H7 (cell line): ENCODE measurements at regions not wholly inside any gene's neighbourhood (a gene's known extent, or its start where the extent isn't known, plus 50 kb on each side); places are given as distances from the start of the nearest gene placed in this dataset.

Source experiments
- DNase-seq: peaks from one replicate; pipeline ENCODE4 v3.0.0; 2012
- H3K27me3 ChIP-seq: 2 replicates; pipeline ENCODE4 v1.6.0; 2011; ENCODE audit warnings: mild to moderate bottlenecking, low read length; ENCODE audit not compliant: control insufficient read depth, insufficient read depth
- H3K36me3 ChIP-seq: replicated peaks from 2 replicates; pipeline ENCODE4 v1.5.1; 2011; ENCODE audit warnings: low read length; ENCODE audit not compliant: control insufficient read depth, insufficient read depth
- H3K4me3 ChIP-seq: 2 replicates; pipeline ENCODE4 v1.5.1; 2011; ENCODE audit warnings: low read depth, mild to moderate bottlenecking, control low read depth, low read length, moderate library complexity; ENCODE audit not compliant: insufficient read depth

DNA sequence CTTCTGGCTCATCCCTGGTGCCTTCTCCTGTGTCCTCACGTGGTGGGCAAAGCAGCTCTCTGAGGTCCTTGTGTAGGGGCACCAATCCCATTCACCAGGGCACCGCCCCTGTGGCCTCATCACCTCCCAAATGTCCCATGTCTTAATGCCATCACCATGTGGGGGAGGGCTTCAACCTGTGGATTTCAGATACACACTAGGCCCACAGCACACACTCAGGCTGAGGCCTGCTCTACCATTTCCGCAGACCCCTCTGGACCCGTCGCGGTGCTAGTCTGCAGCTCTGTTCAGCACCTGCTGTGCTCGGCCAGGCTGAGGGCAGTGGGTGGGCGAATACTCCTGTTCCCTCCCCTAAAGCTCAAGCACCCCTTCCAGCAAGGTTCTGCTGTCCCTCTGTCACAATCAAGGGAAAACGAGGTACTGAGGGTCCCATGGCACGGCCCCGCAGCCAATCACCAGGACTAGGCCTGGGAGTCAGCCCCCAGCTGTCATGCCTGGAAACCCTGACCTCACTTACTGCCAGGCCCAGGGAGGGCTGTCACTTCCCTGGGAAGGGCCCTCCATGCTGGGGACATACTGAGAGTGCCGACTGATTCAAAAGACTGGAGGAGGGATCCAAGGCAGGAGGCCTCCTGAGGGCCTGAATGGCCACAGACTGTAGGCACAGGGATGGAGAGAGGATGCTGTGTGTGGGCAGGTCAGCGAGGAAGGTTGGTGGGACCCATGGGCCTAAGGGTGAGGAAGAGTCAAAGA lies 123.8 kb upstream of the RET start:
- no peaks in the 10 kb centered on the region for H3K36me3 ChIP-seq
- H3K4me3 ChIP-seq = no peak overlapping the region
- H3K27me3 ChIP-seq = peaks cover 2% of the 10 kb centered on the region; the same call in 1 of the 2 replicates
- DNase-seq = no peak

- H3K4me3 ChIP-seq = no peak overlapping the region
- H3K27me3 ChIP-seq = peaks cover 2% of the 10 kb centered on the region; the same call in 1 of the 2 replicates
- DNase-seq = no peak
- no peaks in the 10 kb centered on the region for H3K36me3 ChIP-seq
Measured at GRCh38 chr10:42953684-42954674, 122.9 kb upstream of the RET start.

- H3K27me3 ChIP-seq = peaks cover 2% of the 10 kb centered on the region; the same call in 1 of the 2 replicates
- H3K4me3 ChIP-seq = no peak overlapping the region
- DNase-seq = no peak
- H3K36me3 ChIP-seq = no peaks in the 10 kb centered on the region
Measured at GRCh38 chr10:42954766-42955492, 121.9 kb upstream of the RET start.

DNA sequence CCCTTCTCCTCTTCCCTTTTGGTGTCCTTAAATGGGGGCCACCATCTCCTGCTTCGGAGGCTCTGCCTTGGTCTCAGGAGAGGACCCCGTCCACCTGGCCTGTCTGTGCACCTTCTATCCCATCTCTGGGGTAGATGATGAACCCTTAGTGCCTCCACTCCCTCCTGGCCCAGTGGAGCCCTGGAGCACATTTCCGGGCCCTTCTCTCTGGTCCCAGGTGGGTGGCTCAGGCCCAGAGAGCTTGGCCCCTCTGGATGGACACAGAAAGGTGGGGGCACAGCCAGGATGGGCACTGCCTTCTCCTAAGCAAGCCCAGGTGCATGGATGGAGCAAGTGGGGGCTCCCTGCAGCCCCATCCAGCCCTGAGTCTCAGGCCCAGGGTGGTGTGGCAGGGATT lies 121.4 kb upstream of the RET start:
- no peak for DNase-seq
- H3K36me3 ChIP-seq = no peaks in the 10 kb centered on the region
- H3K4me3 ChIP-seq = no peak overlapping the region
- peaks cover 2% of the 10 kb centered on the region; the same call in 1 of the 2 replicates for H3K27me3 ChIP-seq

GRCh38 chr10:42956045-42956444 lies 120.8 kb upstream of the RET start:
- no peak overlapping the region for H3K4me3 ChIP-seq
- peaks cover 2% of the 10 kb centered on the region; the same call in 1 of the 2 replicates for H3K27me3 ChIP-seq
- no peaks in the 10 kb centered on the region for H3K36me3 ChIP-seq
- no peak for DNase-seq

DNA sequence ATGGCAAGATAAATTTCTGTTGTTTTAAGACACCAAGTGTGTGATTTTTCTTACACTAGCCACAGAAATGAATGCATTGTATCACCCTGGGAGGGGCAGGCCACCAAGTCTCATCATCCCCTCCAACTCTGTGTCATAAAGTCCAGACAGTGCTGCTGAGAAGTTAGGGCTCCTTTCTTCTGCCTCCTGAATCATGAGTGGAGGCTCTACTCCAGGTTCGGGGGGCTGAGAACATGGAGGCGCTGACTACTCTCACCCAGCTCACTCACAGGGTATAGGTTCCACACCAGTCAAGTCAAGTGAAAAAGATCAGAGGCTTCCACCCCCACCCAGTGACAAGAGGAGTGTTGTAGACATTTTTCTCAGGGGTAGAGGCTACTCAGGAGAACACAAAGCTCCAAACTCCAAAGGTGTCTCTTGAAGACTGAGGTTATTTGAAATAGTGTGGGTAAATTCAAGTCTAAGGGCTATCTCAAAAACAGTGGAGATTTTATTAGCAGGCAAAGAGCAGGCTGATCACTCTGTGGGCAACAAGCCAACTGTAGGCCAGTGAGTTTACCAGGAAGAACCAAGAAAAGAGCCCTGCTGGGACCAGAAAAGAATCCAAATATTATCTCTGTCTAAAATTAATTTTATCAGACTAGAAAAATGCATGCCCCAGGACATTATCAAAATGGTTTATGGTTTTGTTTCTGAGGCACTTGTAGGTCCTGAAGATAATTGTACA lies 118.6 kb upstream of the RET start:
- H3K36me3 ChIP-seq = no peaks in the 10 kb centered on the region
- H3K27me3 ChIP-seq = no peaks in the 10 kb centered on the region
- no peak overlapping the region for H3K4me3 ChIP-seq
- no peak for DNase-seq

DNA sequence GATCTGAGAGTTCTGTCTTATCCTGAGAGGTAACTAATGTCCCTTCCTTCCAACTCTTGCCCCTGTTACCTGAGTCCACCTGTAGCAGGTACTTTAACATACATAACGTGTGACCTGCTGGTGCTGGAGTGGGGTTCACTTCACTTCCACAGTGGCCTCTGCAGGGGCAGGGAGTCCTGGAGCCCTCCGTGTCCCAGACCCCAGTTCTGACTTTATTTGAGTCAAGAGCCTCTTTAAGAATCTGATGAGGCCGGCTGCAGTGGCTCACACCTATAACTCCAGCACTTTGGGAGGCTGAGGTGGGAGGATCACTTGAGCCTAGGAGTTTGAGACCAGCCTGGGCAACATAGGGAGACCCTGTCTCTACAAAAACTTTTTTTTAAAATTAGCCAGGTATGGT lies 117.0 kb upstream of the RET start:
- no peak for DNase-seq
- no peaks in the 10 kb centered on the region for H3K36me3 ChIP-seq
- H3K27me3 ChIP-seq = no peaks in the 10 kb centered on the region
- H3K4me3 ChIP-seq = no peak overlapping the region

DNA sequence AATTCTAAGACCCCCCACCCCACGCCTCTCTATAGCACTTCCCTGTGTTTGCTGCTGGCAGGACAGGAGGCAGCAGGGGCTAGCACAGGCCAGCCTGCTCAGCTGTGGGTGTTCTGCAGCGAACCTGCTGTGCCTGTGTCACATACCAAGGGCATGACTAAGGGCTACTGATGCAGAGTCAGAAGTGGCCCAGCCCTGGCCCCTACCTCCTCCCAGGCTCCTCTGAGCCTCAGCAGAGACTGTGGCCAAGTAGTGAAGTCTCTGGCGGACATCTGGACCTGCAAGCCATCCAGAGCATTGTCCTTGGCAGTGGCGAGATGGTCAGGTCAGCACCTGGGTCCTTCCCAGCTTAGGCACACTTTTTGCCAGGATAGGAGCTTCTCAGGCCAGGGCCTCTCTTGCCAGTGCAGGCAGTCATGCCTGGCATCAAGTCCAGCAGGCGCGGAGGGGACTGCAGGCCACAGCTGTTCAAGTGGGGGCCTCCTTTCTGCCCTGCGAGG lies 116.3 kb upstream of the RET start:
- H3K27me3 ChIP-seq = no peaks in the 10 kb centered on the region
- no peak for DNase-seq

DNA sequence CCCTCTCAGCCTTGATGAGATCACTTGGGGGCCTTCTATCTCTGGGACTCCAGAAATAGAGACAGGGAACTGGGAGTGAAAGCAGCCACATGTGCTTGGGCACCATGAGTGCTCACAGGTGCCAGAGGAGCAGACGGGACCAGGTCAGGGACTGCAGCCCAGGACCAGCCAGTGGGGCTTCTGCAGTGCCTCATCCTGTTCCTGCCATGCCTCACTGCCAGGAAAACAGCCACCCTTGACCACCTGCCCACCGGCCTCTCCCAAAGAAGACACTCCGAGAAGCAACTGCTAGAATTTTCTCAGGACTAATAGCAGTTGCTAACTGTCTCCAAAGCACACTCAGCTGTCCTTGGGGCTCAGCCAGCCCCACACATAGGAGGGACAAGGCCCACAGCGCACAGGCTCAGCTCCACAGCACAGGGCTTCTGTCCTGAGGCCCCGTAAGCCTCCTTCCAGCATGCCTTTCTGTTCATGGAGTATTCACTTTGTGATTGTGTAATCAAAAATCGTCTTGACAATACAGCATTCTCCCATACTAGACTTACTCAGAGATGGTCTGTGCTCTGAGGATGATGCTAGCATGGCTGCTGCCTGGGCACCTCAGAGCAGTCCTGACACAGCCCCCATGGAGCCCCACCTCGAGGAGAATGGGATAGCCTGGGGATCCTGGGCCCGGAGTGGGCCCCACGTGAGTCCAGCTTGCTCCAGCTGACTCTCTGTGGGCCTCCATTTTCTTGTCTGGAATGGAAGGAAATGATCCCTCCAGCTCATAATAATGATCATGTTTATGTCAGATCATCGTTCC lies 115.7 kb upstream of the RET start:
- no peak overlapping the region for H3K4me3 ChIP-seq
- no peak for DNase-seq
- no peaks in the 10 kb centered on the region for H3K36me3 ChIP-seq
- H3K27me3 ChIP-seq = no peaks in the 10 kb centered on the region

More for the DNA sequence above, 116.3 kb upstream of the RET start:
- no peak overlapping the region for H3K4me3 ChIP-seq
- no peaks in the 10 kb centered on the region for H3K36me3 ChIP-seq

DNA sequence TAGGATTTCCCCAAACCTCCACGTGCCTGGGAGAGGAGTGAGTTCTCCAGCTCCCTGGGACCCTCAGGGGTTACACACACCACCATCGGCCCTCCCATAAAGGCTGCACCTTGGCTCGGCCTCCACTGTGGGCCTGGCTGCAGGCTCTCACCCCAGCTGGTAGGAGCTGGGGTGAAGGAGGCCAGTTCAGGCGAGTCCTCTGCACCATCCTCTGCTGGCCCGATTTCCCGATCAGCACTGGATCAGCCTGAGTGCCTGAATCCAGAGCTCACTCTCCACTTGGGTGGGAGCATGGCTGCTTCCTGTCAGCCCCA lies 115.1 kb upstream of the RET start:
- H3K27me3 ChIP-seq = no peaks in the 10 kb centered on the region
- no peak for DNase-seq

GRCh38 chr10:42962110-42962901 lies 114.6 kb upstream of the RET start:
- Histone ChIP-seq H3K27me3 (no peaks in the 10 kb centered on the region), H3K36me3 (no peaks in the 10 kb centered on the region), H3K4me3 (no peak overlapping the region)
- peak; percentile 20 for DNase-seq

More for the DNA sequence above, 115.1 kb upstream of the RET start:
- no peak overlapping the region for H3K4me3 ChIP-seq
- H3K36me3 ChIP-seq = no peaks in the 10 kb centered on the region

DNA sequence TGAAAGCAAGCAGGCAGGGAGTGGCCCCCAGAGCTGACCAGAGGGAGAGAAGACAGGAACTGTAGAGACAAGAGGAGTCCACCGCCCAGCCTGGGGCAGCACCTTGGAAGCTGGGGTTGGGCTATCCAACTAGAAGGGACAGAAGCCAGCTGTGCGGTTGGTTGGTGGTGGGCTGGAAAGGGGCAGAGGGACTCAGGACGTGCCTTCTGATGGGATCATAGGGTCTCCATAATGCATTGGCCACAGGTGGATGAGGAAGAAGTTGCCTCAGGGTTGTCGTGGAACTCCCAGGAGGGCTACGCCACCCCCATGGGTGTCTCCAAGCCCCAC lies 114.0 kb upstream of the RET start:
- Histone ChIP-seq H3K27me3 (no peaks in the 10 kb centered on the region), H3K36me3 (no peaks in the 10 kb centered on the region), H3K4me3 (no peak overlapping the region)
- DNase-seq = no peak

- Histone ChIP-seq H3K36me3 (no peaks in the 10 kb centered on the region), H3K4me3 (no peak overlapping the region), H3K27me3 (no peaks in the 10 kb centered on the region)
- peak; percentile 60 for DNase-seq
Measured at GRCh38 chr10:42963312-42963711, 113.6 kb upstream of the RET start.
